ENCODE measurements at regions not wholly inside any gene's neighbourhood (a gene's known extent, or its start where the extent isn't known, plus 50 kb on each side); places are given as distances from the start of the nearest gene placed in this dataset.

DNA sequence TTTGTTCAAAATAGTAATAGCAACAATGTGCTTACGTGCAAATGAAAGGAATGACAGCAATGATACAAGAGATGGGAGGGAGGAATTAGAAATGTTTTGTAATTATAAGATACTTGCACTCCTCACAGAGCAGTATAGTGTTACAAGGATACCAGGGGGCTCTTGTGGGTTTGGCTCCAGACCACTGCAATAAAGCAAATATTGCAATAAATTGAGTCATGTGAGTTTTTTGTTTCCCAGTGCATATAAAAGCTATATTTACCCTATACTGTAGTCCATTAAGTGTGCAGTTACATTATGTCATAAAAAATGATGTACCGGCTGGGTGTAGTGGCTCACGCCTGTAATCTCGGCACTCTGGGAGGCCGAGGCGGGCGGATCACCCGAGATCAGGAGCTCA is 864.3 kb downstream of the NSUN3 start:
- Mint-ChIP-seq H3K4me1 (ENCODE audit: low read depth, unreplicated experiment) (peaks cover 6% of the 10 kb centered on the region), H3K9me3 (ENCODE audit: unreplicated experiment) (no peaks in the 10 kb centered on the region), H3K27me3 (ENCODE audit: low read depth, unreplicated experiment) (no peaks in the 10 kb centered on the region), H3K36me3 (ENCODE audit: low read depth, unreplicated experiment) (no peaks in the 10 kb centered on the region), H3K4me3 (ENCODE audit: unreplicated experiment) (no peak overlapping the region), H3K27ac (ENCODE audit: unreplicated experiment) (no peak overlapping the region)
- Histone ChIP-seq H3K27me3 (ENCODE audit: insufficient read depth, low read length) (no peaks in the 10 kb centered on the region), H4K20me1 (ENCODE audit: insufficient read depth, low read length) (no peaks in the 10 kb centered on the region), H3K27ac (ENCODE audit: low read depth, low read length) (no peak overlapping the region), H3K79me2 (ENCODE audit: insufficient read depth, low read length) (no peaks in the 10 kb centered on the region), H3K4me3 (ENCODE audit: insufficient read depth, low read depth, low read length) (no peak overlapping the region), H2AFZ (ENCODE audit: low read depth, low read length) (no peak overlapping the region), H3K36me3 (ENCODE audit: insufficient read depth, low read length) (no peaks in the 10 kb centered on the region), H3K9ac (ENCODE audit: low read length) (no peak overlapping the region), H3K4me1 (ENCODE audit: insufficient read depth, low read length) (no peaks in the 10 kb centered on the region), H3K4me2 (ENCODE audit: low read length) (no peak overlapping the region), H3K9me3 (ENCODE audit: insufficient read depth, low read depth, low read length) (no peaks in the 10 kb centered on the region)
- no peak for TF ChIP-seq CTCF (IDR thresholded peaks at IDR 0.05; ENCODE audit: insufficient read depth, low read depth, low read length)
- no peak for TF ChIP-seq EZH2 (IDR thresholded peaks at IDR 0.05; ENCODE audit: insufficient read depth, low read length)
- DNase-seq (ENCODE audit: low read depth) = no peak
- no peak for FAIRE-seq

DNA sequence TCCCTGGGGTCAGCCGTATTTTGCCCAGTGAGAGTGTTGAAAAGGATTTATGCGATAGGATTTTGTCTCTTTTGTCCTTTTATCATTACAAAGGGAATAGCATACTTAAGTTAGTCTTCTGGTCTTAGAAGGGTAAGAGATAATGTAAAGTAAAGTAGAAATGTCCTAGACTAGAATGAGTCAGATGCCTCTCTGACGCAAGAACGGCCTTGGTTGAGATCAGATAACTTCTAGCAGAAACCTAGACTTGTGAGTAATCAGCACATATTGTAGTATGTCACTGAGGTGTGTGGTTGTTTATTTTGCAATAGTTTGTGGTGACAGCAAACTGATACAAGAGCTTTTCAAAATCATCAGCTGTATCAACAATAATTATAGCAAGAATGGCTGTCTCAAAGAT is 866.1 kb downstream of the NSUN3 start:
- Histone ChIP-seq H3K79me2 (ENCODE audit: insufficient read depth, low read length) (no peaks in the 10 kb centered on the region), H3K9ac (ENCODE audit: low read length) (no peak overlapping the region), H3K27ac (ENCODE audit: low read depth, low read length) (no peak overlapping the region), H3K9me3 (ENCODE audit: insufficient read depth, low read depth, low read length) (no peaks in the 10 kb centered on the region), H4K20me1 (ENCODE audit: insufficient read depth, low read length) (no peaks in the 10 kb centered on the region), H3K36me3 (ENCODE audit: insufficient read depth, low read length) (no peaks in the 10 kb centered on the region), H3K27me3 (ENCODE audit: insufficient read depth, low read length) (no peaks in the 10 kb centered on the region), H2AFZ (ENCODE audit: low read depth, low read length) (no peak overlapping the region), H3K4me3 (ENCODE audit: insufficient read depth, low read depth, low read length) (no peak overlapping the region), H3K4me2 (ENCODE audit: low read length) (no peak overlapping the region), H3K4me1 (ENCODE audit: insufficient read depth, low read length) (no peaks in the 10 kb centered on the region)
- DNase-seq (ENCODE audit: low read depth) = peak; percentile 67
- H3K27me3 Mint-ChIP-seq (ENCODE audit: low read depth, unreplicated experiment) = no peaks in the 10 kb centered on the region
- H3K9me3 Mint-ChIP-seq (ENCODE audit: unreplicated experiment) = no peaks in the 10 kb centered on the region
- peak overlapping the region; percentile 94 for H3K27ac Mint-ChIP-seq (ENCODE audit: unreplicated experiment)
- no peak overlapping the region for H3K4me3 Mint-ChIP-seq (ENCODE audit: unreplicated experiment)
- TF ChIP-seq CTCF (IDR thresholded peaks at IDR 0.05; ENCODE audit: insufficient read depth, low read depth, low read length) (no peak), EZH2 (IDR thresholded peaks at IDR 0.05; ENCODE audit: insufficient read depth, low read length) (no peak)
- FAIRE-seq = no peak
- no peaks in the 10 kb centered on the region for H3K36me3 Mint-ChIP-seq (ENCODE audit: low read depth, unreplicated experiment)
- H3K4me1 Mint-ChIP-seq (ENCODE audit: low read depth, unreplicated experiment) = peaks cover 6% of the 10 kb centered on the region

- TF ChIP-seq EZH2 (IDR thresholded peaks at IDR 0.05; ENCODE audit: insufficient read depth, low read length) = no peak
- no peak for TF ChIP-seq CTCF (IDR thresholded peaks at IDR 0.05; ENCODE audit: insufficient read depth, low read depth, low read length)
- Histone ChIP-seq H3K36me3 (ENCODE audit: insufficient read depth, low read length) (no peaks in the 10 kb centered on the region), H3K4me3 (ENCODE audit: insufficient read depth, low read depth, low read length) (no peak overlapping the region), H3K27me3 (ENCODE audit: insufficient read depth, low read length) (no peaks in the 10 kb centered on the region), H3K4me2 (ENCODE audit: low read length) (no peak overlapping the region), H3K9ac (ENCODE audit: low read length) (no peak overlapping the region), H4K20me1 (ENCODE audit: insufficient read depth, low read length) (no peaks in the 10 kb centered on the region), H3K4me1 (ENCODE audit: insufficient read depth, low read length) (no peaks in the 10 kb centered on the region), H3K27ac (ENCODE audit: low read depth, low read length) (no peak overlapping the region), H2AFZ (ENCODE audit: low read depth, low read length) (no peak overlapping the region), H3K79me2 (ENCODE audit: insufficient read depth, low read length) (no peaks in the 10 kb centered on the region), H3K9me3 (ENCODE audit: insufficient read depth, low read depth, low read length) (peaks cover 2% of the 10 kb centered on the region)
- Mint-ChIP-seq H3K9me3 (ENCODE audit: unreplicated experiment) (no peaks in the 10 kb centered on the region), H3K27me3 (ENCODE audit: low read depth, unreplicated experiment) (no peaks in the 10 kb centered on the region), H3K4me1 (ENCODE audit: low read depth, unreplicated experiment) (peaks cover 9% of the 10 kb centered on the region), H3K36me3 (ENCODE audit: low read depth, unreplicated experiment) (no peaks in the 10 kb centered on the region), H3K27ac (ENCODE audit: unreplicated experiment) (no peak overlapping the region), H3K4me3 (ENCODE audit: unreplicated experiment) (no peak overlapping the region)
- FAIRE-seq (no peak), DNase-seq (ENCODE audit: low read depth) (peak; percentile 1)
These were observed 873.1 kb downstream of the NSUN3 start for GRCh38 chr3:94935738-94936580.

Measured in astrocyte (in vitro differentiated cells and primary cell).